HG02943 (cell line): ENCODE measurements at regions not wholly inside any gene's neighbourhood (a gene's known extent, or its start where the extent isn't known, plus 50 kb on each side); places are given as distances from the start of the nearest gene placed in this dataset.
"Not testable (repeated sequence)": the region's sequence is repeated elsewhere in the genome, so short reads cannot be mapped to it uniquely, and the experiment has no call there.

ENCODE experiments used
- ATAC-seq: cut with Tn5 transposase; IDR thresholded peaks from one replicate; pipeline ENCODE4 v1.9.1; 2021; ENCODE audit warnings: mild to moderate bottlenecking, low read depth, moderate library complexity; ENCODE audit not compliant: unreplicated experiment

GRCh38 chr2:7094231-7094741, 177.1 kb downstream of the RNF144A start:
- ATAC-seq, result no peak

- ATAC-seq, result no peak
Observed at GRCh38 chr2:7096726-7097352, 179.6 kb downstream of the RNF144A start.

DNA sequence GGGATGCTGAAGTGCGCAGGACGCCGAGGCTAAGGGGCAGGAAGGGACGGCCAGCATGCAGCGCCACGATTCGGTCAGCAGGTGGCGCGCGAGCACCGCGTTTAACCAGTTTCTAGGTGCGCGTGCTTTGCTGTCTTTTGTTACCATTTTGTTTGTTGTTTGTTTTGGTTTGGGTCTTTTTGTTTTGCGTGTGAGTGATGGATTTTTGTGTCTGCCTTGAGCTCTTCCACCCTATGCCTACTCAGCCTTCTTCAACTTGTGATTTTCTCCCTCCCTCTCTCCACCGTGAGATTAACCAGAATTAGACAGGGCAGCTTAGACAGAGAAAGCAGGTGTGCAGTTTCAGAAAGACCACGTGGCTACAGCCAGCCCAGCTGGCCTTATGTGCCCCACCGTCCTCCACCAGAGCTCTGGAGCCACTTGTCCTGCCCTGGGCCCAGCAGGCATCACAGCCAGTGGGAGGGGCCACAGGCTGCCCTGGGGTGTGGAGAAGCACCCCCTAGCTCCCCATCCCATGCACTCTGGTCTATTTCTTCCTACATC, 180.2 kb downstream of the RNF144A start:
- peak; percentile 90 for ATAC-seq

DNA sequence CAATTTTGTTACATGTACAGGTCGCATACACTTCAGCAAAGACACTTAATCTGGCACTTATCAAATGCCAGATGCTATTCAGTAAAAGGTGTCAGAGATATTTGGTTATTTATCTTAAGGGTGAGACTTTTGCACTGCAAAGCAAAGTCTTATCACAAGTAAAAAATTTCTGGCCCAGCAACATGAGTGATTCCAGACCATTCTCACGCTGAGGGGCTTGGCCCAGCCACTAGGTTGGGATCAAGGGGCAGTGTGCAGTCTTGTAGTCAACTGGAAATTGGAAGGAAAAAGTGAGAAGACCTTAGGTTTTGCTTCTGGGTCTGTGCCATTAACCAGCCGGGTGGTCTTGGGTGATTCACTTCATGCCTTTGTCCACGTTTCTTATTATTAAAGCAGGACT, 181.6 kb downstream of the RNF144A start:
- no peak for ATAC-seq

DNA sequence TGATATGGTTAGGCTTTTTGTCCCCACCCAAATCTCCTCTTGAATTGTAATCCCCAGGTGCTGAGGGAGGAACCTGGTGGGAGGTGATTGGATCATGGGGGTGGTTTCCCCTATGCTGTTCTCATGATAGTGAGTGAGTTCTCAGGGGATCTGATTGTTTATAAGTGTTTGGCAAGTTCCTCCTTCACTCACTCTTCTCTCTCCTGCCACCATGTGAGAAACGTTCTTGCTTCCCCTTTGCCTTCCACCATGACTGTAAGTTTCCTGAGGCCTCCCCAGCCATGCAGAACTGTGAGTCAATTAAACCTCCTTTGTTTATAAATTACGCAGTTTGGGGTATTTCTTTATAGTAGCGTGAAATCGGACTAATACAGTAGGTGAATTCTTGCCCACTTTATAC, 182.5 kb downstream of the RNF144A start:
- not testable (repeated sequence) for ATAC-seq

GRCh38 chr2:7102826-7103225, 185.6 kb downstream of the RNF144A start:
- no peak for ATAC-seq

GRCh38 chr2:7108792-7109532, 191.8 kb downstream of the RNF144A start:
- no peak for ATAC-seq

DNA sequence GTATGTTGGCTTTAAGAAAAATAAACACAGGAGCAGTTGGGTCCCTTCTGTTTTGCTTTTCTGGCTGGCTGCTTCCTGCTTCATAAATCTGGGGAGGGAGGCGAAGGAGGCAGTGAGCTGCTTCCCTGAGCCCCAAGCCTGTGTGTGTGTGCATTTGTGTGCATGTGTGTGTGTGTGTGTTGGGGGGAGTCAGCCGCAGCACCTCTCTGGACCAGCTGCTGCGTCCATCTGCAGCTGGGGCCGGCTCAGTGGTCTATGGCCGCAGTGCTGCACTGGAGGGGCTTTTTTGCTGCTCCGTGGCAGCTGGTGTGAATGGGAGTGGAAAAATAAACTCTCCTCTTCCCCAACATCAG, 192.3 kb downstream of the RNF144A start:
- no peak for ATAC-seq

- no peak for ATAC-seq
Observed at GRCh38 chr2:7111626-7112025, 194.4 kb downstream of the RNF144A start.

DNA sequence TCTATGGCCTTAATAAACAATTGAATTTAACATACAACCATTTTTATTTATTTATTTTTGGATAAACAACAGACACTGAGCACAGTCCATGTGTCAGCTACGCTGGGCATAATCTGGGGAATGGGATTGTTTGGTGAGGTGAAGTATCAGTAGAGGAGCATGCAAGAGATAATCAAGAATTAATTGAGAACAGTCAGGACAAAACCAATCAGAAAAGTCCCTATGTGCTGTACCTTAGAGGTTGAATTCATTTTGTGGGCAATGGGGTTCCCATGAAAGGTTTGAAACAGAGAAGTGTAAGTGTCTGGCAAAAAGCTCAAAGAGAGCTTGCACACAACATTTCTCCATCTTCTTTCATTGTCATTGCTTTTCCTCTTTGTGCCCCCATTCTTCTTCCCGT, 198.2 kb downstream of the RNF144A start:
- ATAC-seq, result no peak

DNA sequence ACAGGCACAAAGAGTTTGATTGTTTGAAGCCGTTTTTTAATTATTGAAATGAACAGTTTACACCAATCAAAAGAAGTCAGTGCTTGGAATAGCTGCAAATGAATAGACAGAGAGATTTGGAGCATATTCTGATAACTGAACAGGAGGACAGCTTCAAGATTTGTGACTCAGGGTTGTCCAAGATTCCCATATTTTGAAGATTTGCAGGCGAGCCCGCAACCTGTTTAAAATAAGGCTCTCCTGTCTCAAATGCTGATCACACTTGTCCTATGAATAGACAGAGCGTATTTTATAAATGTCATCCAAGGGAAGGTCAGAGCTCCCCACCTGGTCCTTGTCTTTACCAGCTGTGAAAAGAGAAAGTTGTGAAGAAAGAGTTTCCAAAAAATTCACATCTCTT, 198.7 kb downstream of the RNF144A start:
- ATAC-seq, result no peak

DNA sequence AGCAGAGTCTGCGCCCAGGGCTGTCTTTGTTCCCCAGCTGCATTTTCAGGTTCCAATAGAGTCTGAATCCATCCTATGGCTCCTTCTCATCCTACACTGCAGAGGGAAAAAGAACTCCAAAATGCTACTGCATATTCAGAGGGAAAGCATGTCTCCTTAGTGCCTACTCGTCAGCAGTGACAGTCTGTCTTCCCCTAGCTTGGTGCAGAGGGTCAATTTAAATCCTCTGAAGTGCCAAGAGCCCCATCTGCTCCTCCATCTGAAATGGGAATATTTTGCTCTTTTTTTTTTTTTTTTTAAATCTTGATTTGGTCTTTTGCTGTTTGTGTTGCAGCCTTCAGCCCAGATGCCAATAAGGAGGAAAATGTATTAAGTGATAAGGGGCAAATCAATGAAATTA, 199.3 kb downstream of the RNF144A start:
- no peak for ATAC-seq

GRCh38 chr2:7117076-7117475, 199.9 kb downstream of the RNF144A start:
- no peak for ATAC-seq

DNA sequence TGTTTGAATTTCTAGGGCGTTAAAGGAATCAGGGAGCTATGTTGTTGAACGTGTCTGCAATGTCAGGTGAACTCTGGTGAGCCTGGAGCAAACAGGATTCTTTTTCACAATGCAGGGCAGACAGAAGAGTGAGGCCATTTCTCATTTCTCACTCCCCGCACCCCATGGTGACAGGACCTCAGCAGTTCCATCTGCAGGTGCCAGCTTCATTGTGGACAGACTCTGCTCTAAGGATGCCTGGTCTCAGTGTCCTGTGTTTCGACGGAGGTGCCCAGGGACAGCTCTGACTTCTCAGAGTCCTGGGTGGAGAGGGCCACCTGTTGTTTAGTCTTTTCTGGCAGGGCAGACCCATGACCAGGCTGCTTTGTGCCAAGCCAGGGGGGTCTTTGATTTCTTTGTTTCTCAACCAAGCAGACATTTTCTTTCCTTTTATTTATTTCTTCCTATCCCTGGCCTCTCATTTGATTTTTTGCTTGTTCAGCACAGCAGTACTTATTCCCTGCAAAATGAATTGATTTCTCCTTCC, 201.5 kb downstream of the RNF144A start:
- no peak for ATAC-seq

- ATAC-seq, result no peak
Observed at GRCh38 chr2:7119132-7119835, 202.1 kb downstream of the RNF144A start.

DNA sequence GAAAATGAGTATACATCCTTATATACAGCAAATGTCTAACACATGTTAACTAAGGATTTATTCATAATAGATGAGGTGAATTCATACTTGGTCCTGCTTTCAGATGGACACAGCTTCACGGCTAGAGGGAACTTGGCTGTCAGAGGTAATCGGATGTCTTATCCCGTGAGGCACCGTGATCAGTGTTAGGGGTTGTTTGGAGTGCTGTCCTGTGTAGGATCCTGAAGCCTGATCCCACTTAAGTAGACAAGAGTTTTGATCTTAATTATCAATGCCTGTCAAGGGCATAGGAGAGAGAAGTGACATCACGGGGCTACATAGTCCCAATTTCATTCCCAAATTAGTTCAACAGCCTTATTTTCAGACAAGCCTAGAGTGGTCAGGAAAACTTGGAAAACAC, 204.6 kb downstream of the RNF144A start:
- no peak for ATAC-seq

- ATAC-seq, result no peak
Observed at GRCh38 chr2:7127156-7127555, 209.9 kb downstream of the RNF144A start.

GRCh38 chr2:7127687-7128086, 210.5 kb downstream of the RNF144A start:
- no peak for ATAC-seq

GRCh38 chr2:7131261-7131660, 214.0 kb downstream of the RNF144A start:
- ATAC-seq, result no peak

- no peak for ATAC-seq
Observed at GRCh38 chr2:7132753-7133152, 215.5 kb downstream of the RNF144A start.

DNA sequence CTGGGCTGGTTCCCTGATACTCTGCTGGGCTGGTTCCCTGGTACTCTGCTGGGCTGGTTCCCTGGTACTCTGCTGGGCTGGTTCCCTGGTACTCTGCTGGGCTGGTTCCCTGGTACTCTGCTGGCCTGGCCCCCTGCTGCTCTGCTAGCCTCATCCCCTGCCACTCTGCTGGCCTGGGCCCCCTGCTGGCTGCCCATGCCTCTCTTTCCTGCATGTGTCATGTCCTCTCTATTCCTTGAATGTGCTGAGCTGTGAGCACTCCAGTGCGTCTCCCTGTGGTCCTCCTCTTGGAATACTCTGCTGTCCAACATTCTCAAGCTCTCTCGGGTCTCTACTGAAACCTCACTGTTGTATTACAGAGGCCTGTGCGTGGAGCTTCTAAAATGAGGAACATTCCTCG, 216.3 kb downstream of the RNF144A start:
- ATAC-seq, result no peak
